ENCODE measurements at regions not wholly inside any gene's neighbourhood (a gene's known extent, or its start where the extent isn't known, plus 50 kb on each side); places are given as distances from the start of the nearest gene placed in this dataset.

- H3K4me3 ChIP-seq (ENCODE audit: low read depth, low read length), result no peak overlapping the region
- TF ChIP-seq CTCF (IDR thresholded peaks at IDR 0.05; ENCODE audit: control insufficient read depth, extremely low read depth, insufficient read depth), result no peak
- DNase-seq (ENCODE audit: low read depth), result no peak
These were observed 186.1 kb upstream of the KLF12 start for GRCh38 chr13:74320282-74320681.

GRCh38 chr13:74316547-74316946 lies 182.3 kb upstream of the KLF12 start:
- DNase-seq (ENCODE audit: low read depth), result no peak
- no peak overlapping the region for H3K4me3 ChIP-seq (ENCODE audit: low read depth, low read length)
- TF ChIP-seq CTCF (IDR thresholded peaks at IDR 0.05; ENCODE audit: control insufficient read depth, extremely low read depth, insufficient read depth), result no peak

GRCh38 chr13:74306496-74306895 lies 172.3 kb upstream of the KLF12 start:
- H3K4me3 ChIP-seq (ENCODE audit: low read depth, low read length), result no peak overlapping the region
- DNase-seq (ENCODE audit: low read depth), result no peak
- no peak for TF ChIP-seq CTCF (IDR thresholded peaks at IDR 0.05; ENCODE audit: control insufficient read depth, extremely low read depth, insufficient read depth)

- DNase-seq (ENCODE audit: low read depth), result no peak
- H3K4me3 ChIP-seq (ENCODE audit: low read depth, low read length), result no peak overlapping the region
- TF ChIP-seq CTCF (IDR thresholded peaks at IDR 0.05; ENCODE audit: control insufficient read depth, extremely low read depth, insufficient read depth), result no peak
These were observed 171.7 kb upstream of the KLF12 start for GRCh38 chr13:74305876-74306275.

GRCh38 chr13:74301258-74301935 lies 167.2 kb upstream of the KLF12 start:
- TF ChIP-seq CTCF (IDR thresholded peaks at IDR 0.05; ENCODE audit: control insufficient read depth, extremely low read depth, insufficient read depth), result no peak
- H3K4me3 ChIP-seq (ENCODE audit: low read depth, low read length), result no peak overlapping the region
- DNase-seq (ENCODE audit: low read depth), result no peak

- no peak overlapping the region for H3K4me3 ChIP-seq (ENCODE audit: low read depth, low read length)
- no peak for DNase-seq (ENCODE audit: low read depth)
- TF ChIP-seq CTCF (IDR thresholded peaks at IDR 0.05; ENCODE audit: control insufficient read depth, extremely low read depth, insufficient read depth), result no peak
These were observed 166.0 kb upstream of the KLF12 start for GRCh38 chr13:74300162-74300561.

- no peak overlapping the region for H3K4me3 ChIP-seq (ENCODE audit: low read depth, low read length)
- no peak for TF ChIP-seq CTCF (IDR thresholded peaks at IDR 0.05; ENCODE audit: control insufficient read depth, extremely low read depth, insufficient read depth)
- no peak for DNase-seq (ENCODE audit: low read depth)
These were observed 165.5 kb upstream of the KLF12 start for GRCh38 chr13:74299721-74300120.

Data from LNCaP clone FGC (cell line).